ENCODE measurements at regions not wholly inside any gene's neighbourhood (a gene's known extent, or its start where the extent isn't known, plus 50 kb on each side); places are given as distances from the start of the nearest gene placed in this dataset.
"Not testable (repeated sequence)": the region's sequence is repeated elsewhere in the genome, so short reads cannot be mapped to it uniquely, and the experiment has no call there.

GRCh38 chr13:73661687-73662425 lies 472.3 kb downstream of the KLF12 start:
- no peak for TF ChIP-seq CTCF (conservative IDR thresholded peaks at IDR 0.05; ENCODE audit: low read length)
- H3K4me3 ChIP-seq (ENCODE audit: low read length), result no peak overlapping the region
- DNase-seq (ENCODE audit: low read depth), result no peak

- DNase-seq (ENCODE audit: low read depth), result no peak
- H3K4me3 ChIP-seq (ENCODE audit: low read length), result no peak overlapping the region
- no peak for TF ChIP-seq CTCF (conservative IDR thresholded peaks at IDR 0.05; ENCODE audit: low read length)
Measured at GRCh38 chr13:73661066-73661465, 473.1 kb downstream of the KLF12 start.

- DNase-seq (ENCODE audit: low read depth), result no peak
- TF ChIP-seq CTCF (conservative IDR thresholded peaks at IDR 0.05; ENCODE audit: low read length), result no peak
- no peak overlapping the region for H3K4me3 ChIP-seq (ENCODE audit: low read length)
Measured at GRCh38 chr13:73658639-73659038, 475.6 kb downstream of the KLF12 start.

- H3K4me3 ChIP-seq (ENCODE audit: low read length), result no peak overlapping the region
- peak; percentile 35 for DNase-seq (ENCODE audit: low read depth)
- no peak for TF ChIP-seq CTCF (conservative IDR thresholded peaks at IDR 0.05; ENCODE audit: low read length)
Measured at GRCh38 chr13:73657821-73658540, 476.2 kb downstream of the KLF12 start.

GRCh38 chr13:73656863-73657262 lies 477.3 kb downstream of the KLF12 start:
- no peak for DNase-seq (ENCODE audit: low read depth)
- no peak for TF ChIP-seq CTCF (conservative IDR thresholded peaks at IDR 0.05; ENCODE audit: low read length)

GRCh38 chr13:73653688-73654087 lies 480.5 kb downstream of the KLF12 start:
- no peak overlapping the region for H3K4me3 ChIP-seq (ENCODE audit: low read length)
- TF ChIP-seq CTCF (conservative IDR thresholded peaks at IDR 0.05; ENCODE audit: low read length), result no peak
- no peak for DNase-seq (ENCODE audit: low read depth)

More at GRCh38 chr13:73656863-73657262, 477.3 kb downstream of the KLF12 start:
- H3K4me3 ChIP-seq (ENCODE audit: low read length), result no peak overlapping the region

- no peak for DNase-seq (ENCODE audit: low read depth)
- H3K4me3 ChIP-seq (ENCODE audit: low read length), result no peak overlapping the region
- no peak for TF ChIP-seq CTCF (conservative IDR thresholded peaks at IDR 0.05; ENCODE audit: low read length)
Measured at GRCh38 chr13:73647417-73647816, 486.8 kb downstream of the KLF12 start.

- DNase-seq (ENCODE audit: low read depth); H3K4me3 ChIP-seq (ENCODE audit: low read length): not testable (repeated sequence)
Measured at GRCh38 chr13:73640476-73641179, 493.6 kb downstream of the KLF12 start.

Data from AG10803 (cell line).